GM21423 (cell line): ENCODE measurements at regions not wholly inside any gene's neighbourhood (a gene's known extent, or its start where the extent isn't known, plus 50 kb on each side); places are given as distances from the start of the nearest gene placed in this dataset.

Experiments used
- ATAC-seq: cut with Tn5 transposase; IDR thresholded peaks from one replicate; pipeline ENCODE4 v1.9.1; 2021; ENCODE audit warnings: mild to moderate bottlenecking, moderate library complexity; ENCODE audit not compliant: unreplicated experiment

DNA sequence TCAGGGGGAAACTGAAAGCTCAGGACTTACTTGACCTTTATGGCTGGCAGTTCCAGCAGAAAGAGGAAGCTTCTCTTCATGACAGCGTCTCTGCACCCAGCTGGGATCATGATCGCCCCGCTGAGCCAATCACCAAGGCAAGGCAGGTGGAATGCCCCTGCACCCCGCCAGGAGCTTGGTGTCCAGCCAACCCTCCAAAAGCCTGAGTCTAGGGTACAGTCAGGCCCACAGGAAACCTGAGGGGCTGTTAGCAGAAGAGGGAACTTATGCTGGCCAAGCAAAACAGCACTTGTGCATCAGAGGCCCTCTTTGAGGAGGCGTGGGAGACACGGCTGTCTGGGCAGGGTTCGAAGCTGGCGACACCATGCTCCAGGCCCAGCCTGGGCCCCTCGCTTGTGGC, 188.3 kb upstream of the GMDS start:
- ATAC-seq, result no peak

- no peak for ATAC-seq
These were observed 187.9 kb upstream of the GMDS start for GRCh38 chr6:2433266-2433665.

DNA sequence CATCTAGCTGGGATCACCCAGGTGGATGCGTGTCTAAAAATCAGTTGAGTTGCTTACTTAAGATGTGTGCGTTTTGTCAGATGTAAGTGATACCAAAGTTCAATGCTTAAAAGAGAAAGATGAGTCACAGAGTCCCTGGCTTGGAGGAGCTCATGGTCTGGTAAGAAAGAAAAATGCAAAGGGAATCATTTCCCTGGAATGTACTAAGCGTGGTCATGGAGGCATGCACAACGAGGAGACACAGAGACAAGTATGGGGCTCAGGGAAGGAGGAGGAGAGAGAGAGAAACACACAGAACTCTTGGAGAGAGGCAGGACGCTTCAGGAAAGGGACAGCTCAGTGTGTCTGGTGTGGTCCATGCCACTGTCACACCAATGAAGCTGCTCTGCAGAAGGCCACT, 186.9 kb upstream of the GMDS start:
- ATAC-seq, result no peak

- no peak for ATAC-seq
These were observed 185.2 kb upstream of the GMDS start for GRCh38 chr6:2430612-2431011.

GRCh38 chr6:2429460-2429859, 184.1 kb upstream of the GMDS start:
- ATAC-seq, result no peak

DNA sequence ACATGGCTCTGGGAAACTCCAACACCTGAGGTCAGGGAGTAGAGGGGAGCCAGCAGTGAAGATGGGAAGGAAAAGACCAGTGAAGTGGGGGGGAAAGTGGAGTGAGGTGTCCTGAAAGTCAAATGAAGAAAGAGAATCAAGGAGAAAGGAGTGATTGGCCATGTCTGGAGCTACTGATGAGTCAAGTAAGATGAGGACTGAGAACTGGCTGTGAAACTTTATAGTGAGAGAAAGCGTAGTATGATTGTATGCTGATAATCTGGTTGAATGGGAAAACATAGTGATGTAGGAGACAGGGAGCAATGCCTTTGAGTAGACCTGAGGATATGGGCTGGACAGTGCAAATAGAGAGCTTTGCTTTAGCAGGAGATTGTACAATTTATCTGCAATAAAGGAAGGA, 183.6 kb upstream of the GMDS start:
- ATAC-seq, result no peak

DNA sequence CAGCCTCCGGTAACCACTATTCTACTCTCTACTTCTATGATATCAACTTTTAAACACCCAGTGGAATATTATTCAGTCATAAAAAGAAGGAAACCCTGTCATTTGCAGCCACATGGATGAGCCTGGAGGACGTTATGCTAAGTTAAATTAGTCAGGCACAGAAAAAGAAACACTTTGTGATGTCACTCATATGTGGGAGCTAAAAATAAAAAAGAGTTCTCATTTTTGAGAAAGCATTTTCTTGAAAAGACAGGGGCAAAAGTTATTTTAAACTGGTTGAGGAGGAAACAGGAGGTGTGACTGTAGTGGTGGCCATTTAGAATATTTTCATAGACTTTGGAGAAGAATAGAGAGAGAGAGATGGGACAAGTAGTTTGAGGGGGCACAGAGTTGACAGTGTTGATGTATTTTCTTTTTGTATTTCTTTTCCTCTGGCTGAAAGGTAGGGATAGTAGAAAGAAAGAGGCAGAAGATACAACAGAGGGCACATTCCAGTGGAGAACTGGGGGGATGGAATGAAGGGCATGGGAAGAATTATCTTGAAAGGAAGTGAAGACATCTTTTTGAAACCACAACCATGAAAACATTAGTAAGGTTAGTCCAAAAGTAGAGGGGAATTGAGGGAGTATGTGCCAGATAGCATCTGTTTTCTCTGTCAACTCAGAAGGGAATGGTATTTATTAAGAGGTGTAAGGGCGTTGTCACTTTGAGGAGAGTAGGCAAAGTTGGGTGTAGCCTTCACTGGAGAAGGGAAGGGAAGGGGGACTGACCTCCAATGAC, 181.3 kb upstream of the GMDS start:
- ATAC-seq, result no peak

DNA sequence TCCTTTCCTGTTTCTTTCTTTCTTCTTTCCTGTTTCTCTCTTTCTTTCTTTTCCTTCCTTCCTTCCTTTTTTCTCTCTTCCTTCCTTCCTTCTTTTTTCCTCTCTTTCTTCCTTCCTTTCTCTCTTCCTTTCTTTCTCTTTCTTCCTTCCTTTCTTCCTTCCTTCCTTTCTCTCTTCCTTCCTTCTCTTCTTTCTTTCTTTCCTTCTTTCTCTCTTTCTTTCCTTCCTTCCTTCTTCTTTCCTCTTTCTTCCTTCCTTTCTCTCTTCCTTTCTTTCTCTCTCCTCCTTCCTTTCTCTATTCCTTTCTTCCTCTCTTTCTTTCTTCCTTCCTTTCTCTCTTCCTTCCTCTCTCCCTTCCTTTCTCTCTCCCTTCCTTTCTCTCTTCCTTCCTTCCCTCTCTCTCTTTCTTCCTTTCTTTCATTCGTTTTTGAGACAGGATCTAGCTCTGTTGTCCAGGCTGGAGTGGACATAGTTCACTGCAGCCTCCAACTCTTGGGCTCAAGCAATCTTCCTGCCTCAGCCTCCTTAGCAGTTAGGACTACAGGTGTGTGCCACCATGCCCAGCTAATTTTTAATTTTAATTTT, 170.8 kb upstream of the GMDS start:
- ATAC-seq, result no peak

GRCh38 chr6:2414885-2415547, 169.6 kb upstream of the GMDS start:
- no peak for ATAC-seq

GRCh38 chr6:2412731-2413130, 167.3 kb upstream of the GMDS start:
- no peak for ATAC-seq

- ATAC-seq, result no peak
These were observed 165.4 kb upstream of the GMDS start for GRCh38 chr6:2410656-2411380.

GRCh38 chr6:2407525-2407924, 162.1 kb upstream of the GMDS start:
- no peak for ATAC-seq

- ATAC-seq, result no peak
These were observed 159.0 kb upstream of the GMDS start for GRCh38 chr6:2404211-2404929.

- no peak for ATAC-seq
These were observed 158.1 kb upstream of the GMDS start for GRCh38 chr6:2403546-2403945.

DNA sequence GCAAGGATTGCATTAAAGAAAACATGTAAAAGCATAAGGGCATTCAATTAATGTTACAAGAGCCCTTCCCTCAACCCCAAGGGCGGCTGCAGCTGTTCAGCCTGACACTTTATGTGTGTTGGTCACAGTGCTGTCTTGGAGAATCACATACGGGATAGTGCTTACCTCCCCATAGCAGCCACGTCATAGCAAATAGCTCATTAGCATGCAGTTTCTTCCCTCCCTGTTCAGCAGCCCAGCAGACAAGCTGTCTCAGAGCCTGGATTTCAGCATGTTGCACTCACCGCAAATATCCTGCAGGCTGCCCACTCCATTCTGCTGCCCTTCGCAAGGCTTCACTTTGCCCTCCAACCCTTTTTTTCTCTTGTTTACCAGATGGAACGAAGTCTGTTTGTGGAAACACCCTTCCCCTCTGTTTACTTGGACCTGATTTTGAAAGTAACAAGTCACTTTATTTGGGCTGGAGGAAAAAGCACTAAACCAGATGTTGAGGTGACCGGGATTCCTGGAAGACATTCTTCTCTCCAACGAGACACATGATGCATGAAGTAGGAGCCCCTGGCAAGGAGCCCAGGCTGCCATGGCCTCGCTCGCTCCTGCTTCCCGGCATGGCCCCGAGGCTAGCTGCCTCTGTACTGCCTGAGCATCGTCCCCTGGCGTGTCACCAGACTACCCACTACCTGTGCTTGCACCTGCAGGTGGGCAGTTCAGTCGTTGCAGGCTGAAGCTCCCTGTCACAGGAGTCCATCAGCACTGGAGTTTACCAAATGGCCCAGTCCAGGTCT, 151.6 kb upstream of the GMDS start:
- ATAC-seq, result no peak

DNA sequence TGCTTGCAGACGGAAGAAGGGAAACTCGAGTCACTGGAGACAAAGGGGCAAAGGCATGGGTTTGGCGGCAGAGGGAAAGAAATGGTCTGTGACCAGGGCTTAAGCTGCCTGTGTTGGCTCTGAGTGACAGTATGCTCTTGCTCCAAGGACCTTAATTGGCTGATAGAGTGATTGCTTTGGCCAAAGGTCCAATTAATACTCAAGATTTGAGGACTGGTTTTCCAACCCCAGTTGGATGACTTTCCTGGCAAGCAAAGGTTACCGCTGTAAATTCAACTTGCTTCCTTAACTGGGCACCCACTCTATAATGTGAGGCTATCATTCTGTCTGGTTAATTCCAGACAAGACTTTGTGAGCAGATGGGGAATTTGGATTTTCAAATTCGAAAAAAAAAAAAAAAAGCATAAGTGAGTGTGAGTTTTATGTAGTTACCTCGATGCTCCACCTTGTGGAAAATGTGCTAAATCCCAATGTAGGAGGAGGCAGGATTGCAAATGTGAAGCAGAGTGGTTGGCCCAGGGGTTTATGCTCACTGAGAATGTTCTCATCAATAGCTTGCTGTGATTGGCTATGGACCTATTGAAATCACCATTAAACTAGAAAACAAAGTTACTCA, 150.7 kb upstream of the GMDS start:
- no peak for ATAC-seq

- no peak for ATAC-seq
These were observed 143.3 kb upstream of the GMDS start for GRCh38 chr6:2388554-2389324.

GRCh38 chr6:2387445-2387844, 142.0 kb upstream of the GMDS start:
- no peak for ATAC-seq

DNA sequence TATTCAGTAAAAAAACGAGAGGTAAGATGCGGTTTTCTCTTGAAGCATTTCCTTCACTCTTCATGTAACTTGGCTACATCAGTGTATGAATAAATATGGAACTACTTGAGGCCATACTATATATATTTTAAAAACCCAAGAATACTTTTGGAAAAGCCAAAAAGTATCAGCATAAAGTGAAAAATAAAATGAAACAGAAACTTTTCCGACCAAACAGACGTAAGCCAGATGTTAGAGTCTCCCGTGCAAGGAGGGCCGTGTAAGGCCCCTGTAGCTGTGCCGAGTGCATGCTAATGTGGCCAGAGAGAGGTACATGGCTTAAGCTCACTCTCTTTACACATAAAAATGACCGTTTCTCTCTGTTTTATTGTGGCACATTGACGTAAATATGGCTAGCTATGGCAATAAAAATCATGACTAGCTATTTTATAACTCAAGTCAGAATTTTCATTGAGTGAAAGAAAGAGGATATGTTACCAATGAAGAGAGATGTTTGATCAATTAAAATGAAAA, 140.1 kb upstream of the GMDS start:
- ATAC-seq, result no peak
